NCI-H774 (cell line): ENCODE measurements at regions not wholly inside any gene's neighbourhood (a gene's known extent, or its start where the extent isn't known, plus 50 kb on each side); places are given as distances from the start of the nearest gene placed in this dataset.

ENCODE experiments used
- DNase-seq: peaks from one replicate; lab custom pipeline; 2025; lab: John Stamatoyannopoulos, UW

DNA sequence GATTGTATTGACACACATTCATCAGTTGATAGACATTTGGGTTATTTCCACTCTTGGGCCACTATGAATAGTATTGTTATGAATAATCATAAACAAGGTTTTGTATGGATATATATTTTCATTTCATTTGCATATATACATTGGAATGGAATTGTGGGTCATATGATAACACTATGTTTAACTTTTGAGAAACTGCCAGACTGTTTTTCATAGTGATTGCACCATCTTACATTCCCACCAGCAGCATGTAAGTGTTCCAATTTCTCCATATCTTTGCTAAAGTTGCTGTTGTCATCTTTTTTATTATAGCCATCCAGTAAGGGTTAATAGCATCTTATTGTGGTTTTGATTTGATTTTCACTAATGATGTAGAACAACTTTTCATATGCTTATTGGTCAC is 198.5 kb upstream of the PPFIA2 start:
- DNase-seq = no peak

DNA sequence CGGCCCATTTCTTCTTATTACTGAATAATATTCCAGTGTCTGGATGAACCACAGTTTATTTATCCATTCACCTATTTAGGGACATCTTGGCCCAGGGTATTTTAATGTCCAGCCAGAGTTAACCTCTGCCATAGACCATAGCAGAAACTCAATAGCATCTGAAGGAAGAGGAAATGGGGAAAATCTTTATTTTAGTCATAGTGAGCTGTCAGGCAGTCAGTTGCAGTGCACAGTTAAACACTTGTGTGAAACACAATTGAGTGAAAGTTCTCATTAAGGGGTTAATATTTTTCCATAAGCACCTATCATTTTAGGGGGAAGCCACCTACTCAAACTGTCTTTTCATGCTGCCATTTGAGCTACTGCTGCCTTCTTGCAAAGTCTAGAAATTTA is 197.3 kb upstream of the PPFIA2 start:
- DNase-seq = no peak

GRCh38 chr12:81953541-81953940 is 194.4 kb upstream of the PPFIA2 start:
- no peak for DNase-seq

DNA sequence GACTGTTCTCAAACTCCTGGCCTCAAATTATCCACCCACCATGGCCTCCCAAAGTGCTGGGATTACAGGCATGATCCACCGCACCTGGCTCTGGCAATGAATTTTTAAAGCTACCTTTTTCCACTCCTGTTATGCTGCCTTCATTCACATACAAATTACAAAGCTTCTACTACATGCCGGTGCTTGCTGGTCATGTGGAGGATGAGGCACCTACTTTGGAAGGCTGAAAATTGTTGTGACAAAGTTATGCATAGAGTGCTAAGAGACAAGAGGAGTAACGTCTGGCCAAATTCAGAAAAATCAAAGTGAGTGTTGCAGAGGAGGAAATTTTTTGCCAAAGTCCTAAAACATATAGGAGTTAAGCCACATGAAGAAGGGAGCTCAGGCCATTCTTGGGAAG is 191.7 kb upstream of the PPFIA2 start:
- no peak for DNase-seq

DNA sequence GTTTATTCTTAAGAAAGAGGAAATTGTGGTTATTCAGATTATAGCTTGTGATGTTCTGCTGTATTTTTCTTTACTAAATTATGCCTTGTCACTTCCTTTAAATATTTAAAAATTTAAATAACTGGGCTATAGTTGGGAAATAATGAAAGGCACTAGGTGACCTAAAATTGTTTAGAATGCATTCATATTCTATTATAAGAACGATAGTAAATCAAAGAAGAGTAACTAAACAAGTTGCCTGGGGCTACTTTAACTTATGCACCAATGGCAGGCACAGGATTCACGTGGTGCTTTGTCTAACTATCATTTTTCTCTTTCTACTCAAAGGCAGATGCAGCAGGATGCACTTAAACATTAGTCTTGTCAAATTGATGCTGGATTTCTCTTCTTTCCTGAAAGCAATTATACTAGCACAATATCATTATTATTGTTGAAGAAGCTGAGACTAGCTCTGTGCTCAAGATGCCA is 190.7 kb upstream of the PPFIA2 start:
- DNase-seq = no peak

DNA sequence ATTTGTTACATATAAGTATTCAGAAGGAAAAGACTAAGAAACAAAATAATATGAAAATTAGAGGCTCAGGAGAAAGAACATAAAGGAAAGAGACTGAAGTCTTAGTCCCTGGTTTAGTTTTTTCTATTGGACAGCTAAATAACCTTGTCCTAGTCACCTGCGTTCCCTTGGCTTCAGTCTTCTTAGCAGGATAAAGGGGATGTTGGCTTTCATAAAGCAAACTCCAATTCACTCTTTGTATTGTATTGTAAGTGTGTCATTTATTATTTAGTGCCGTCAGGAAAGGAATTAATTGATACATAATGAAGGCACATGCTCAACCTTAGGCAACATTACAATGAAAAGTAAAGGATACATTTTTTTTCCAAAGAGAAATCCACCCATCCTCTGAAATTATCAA is 190.3 kb upstream of the PPFIA2 start:
- no peak for DNase-seq

- no peak for DNase-seq
These were observed 185.7 kb upstream of the PPFIA2 start for GRCh38 chr12:81944886-81945285.

GRCh38 chr12:81942594-81942993 is 183.4 kb upstream of the PPFIA2 start:
- DNase-seq = no peak

DNA sequence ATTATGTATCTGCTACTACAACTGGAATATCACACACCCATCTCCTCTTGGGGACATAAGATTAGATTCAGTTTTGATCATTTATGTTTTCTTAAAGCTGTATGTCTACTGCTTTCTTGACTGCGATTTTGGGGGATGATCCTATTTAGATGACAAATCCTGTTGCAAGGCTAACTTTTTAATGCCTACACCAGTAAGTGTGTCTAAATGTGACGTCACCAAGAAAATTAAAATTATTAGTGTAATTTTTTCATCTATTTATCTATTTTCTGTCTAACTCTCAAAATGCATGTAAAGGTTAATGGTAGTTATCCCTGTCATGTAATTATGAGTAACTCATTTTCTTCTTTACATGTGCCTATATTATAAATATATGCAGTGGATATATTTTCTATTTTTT is 170.9 kb upstream of the PPFIA2 start:
- no peak for DNase-seq

- no peak for DNase-seq
These were observed 137.6 kb upstream of the PPFIA2 start for GRCh38 chr12:81896771-81897170.

DNA sequence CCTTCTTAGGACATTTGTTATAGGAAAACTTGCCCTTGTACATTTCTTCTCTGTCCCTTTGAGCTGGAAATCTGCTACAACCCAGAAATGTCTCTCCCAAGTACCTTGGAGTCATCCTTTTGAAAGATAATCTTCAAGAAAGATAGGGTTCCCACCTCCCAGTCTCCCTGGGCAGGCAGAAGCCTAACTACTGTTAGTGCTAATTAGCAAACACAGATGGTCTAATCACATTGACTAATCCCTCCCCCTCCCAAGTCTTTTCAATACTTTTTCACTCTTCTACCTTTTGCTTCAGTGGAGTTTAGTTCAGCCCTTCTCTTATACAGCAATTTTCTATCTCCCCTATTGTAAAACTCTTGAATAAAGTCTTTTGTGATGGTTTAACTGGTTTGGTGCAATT is 129.8 kb upstream of the PPFIA2 start:
- DNase-seq = no peak

- DNase-seq = no peak
These were observed 129.1 kb upstream of the PPFIA2 start for GRCh38 chr12:81888106-81888740.

DNA sequence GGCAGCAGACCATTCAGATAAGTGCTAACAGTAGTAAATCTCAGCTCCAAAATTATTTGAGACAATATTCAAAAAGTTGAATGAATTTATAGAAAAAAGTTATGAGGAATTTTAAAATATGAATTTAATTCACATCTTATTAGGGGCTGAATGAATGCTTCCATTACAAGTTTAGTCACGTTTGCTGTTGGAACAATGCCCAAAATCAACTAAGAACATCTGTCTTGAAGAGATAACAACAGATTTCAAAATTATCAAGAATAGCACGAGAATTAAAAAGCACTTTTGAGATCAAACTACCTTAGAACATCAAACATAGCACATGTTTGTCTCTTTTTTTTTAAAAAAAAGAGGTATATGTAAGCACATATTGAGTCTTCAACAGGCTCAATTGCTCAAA is 115.4 kb upstream of the PPFIA2 start:
- no peak for DNase-seq

- no peak for DNase-seq
These were observed 115.0 kb upstream of the PPFIA2 start for GRCh38 chr12:81874166-81874565.

DNA sequence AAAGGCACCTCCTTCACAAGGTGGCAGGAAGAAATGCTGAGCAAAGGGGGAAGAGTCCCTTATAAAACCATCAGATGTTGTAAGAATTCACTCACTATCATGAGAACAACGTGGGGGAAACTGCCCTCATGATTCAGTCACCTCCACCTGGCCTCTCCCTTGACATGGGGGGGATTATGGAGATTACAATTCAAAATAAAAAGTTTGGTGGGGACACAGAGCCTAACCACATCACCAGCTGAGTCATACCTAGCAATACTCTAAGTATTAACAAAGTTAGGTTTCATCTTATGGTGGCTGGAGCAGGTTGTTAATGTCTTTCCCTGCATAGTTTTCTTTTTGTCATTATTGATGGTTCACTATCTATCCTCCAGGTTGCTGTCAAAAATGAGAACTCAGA is 113.2 kb upstream of the PPFIA2 start:
- no peak for DNase-seq

DNA sequence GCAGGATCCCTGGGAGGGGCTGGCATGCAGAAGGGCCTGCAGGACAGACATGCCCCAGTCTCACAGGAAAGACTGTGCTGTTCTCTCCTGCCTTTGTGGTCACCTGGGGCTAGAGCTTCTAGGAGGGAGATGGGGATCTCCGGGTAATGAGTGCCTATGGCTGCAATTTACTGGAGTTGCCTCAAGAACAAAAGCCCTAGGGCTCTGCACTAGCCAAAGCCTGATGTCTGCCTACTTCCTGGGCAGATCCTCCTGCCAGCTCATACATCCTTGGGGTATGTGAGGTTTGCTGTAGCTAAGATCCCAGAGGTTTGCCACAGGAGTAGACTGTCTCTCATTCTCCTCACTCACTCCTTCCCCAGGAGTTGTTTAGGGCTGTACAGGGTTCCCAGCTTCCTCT is 106.9 kb upstream of the PPFIA2 start:
- DNase-seq = no peak

DNA sequence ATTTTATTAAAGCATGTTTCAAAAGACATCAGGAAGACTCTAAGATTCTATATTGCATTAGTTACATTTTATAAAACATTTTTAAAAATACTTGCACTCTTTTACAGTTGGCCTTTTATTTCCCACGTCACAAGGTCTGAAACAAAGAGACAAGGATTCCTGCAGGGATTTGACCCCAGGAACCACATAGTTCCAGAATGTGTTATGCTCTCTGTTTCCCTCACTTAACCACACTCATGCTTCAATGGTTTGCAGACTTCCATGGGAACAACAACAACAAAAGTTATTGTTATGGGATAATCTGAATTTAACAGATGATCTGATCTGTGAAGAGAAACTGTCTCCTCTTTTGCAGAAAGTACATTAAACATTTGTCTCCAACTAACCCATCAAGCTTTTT is 104.3 kb upstream of the PPFIA2 start:
- no peak for DNase-seq

DNA sequence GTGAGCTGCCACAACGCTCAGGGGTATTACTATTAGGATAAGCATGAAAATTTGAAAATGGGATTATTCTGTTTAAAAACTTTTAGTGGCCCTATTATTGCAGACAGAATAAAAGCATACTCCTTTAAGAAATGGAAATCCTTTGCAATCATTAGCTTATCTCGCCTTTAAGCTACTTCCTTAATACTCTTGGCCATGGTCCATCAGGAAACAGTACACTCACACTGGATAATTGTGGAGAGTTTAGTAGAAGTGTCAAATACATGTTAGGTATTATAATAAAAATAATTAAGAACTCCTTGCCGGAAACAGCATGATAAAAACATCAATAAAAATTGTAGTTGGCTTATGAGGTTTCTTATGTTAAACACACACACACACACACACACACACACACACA is 100.4 kb upstream of the PPFIA2 start:
- no peak for DNase-seq

- no peak for DNase-seq
These were observed 84.4 kb upstream of the PPFIA2 start for GRCh38 chr12:81843599-81843998.

GRCh38 chr12:81835783-81836182 is 76.6 kb upstream of the PPFIA2 start:
- DNase-seq = no peak

DNA sequence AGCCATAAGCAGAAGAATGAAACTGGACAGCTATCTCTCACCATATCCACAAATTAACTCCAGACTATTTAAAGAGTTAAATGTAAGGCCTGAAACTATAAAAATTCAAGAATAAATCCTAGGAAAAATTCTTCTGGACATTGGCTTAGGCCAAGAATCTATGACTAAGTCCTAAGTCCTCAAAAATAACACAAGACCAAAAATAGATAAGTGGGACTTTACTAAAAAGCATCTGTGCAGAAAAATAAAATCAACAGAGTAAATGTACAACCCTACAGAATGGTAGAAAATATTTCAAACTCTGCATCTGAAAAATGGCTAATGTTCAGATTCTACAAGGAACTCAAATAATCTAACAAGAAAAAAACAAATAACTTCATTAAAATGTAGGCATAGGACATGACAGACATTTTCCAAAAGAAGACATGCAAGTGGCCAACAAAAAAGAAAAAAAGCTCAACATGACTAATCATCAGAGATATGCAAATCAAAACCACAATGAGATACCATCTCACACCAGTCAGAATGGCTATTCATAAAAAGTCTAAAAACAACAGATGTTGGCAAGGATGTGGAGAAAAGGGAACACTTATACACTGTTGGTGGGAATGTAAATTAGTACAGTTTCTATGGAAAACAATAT is 61.0 kb upstream of the PPFIA2 start:
- no peak for DNase-seq

- DNase-seq = no peak
These were observed 56.5 kb upstream of the PPFIA2 start for GRCh38 chr12:81815611-81816010.

DNA sequence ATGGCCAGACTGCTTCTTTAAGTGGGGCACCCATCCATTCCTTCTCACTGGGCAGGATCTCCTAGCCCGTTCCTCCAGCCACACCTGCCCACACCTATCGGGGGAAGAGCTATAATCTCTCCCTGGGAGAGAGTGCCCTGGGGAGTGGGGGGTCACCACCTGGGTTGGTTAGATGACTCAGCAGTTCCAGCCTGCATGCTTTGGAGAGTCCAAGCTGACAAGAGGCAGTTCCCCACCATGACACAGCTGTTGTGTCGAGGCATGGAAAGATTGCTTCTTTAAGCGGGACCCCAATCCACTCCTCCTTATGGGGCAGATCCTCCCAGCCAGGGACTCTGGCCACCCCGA is 52.6 kb upstream of the PPFIA2 start:
- no peak for DNase-seq

DNA sequence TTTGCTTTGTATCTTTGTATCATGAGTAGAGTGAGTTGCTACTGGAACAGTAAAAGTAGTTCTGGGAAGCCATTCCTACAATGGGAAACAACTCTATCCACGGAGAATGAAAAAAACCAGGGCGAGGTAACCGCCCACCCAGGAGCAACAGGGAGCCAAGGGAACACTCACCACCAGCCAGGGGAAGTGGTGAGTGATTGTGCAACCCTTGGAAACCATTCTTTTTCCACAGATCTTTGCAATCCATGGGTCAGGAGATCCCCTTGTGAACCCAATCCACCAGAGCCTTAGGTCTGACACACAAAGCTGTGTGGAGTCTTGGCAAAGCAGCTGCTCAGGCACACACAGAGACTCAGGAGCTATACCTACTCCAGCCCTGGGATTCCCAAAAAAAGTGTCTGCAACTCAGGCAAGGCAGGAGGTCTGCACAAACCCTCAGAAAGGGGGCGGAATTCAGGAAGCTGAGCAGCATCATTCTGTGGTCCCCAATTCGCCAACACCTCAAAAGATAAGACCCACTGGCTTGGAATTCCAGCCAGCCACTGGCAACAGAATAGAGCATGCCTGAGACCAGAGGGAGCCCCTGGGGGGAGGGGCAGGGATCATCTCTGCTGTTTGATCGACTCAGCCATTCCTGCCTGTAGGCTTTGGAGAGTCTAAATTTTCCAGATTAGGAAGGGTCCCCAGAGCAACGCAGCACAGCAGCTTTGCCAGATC is 52.1 kb upstream of the PPFIA2 start:
- DNase-seq = no peak
